ENCODE measurements at regions not wholly inside any gene's neighbourhood (a gene's known extent, or its start where the extent isn't known, plus 50 kb on each side); places are given as distances from the start of the nearest gene placed in this dataset.

DNA sequence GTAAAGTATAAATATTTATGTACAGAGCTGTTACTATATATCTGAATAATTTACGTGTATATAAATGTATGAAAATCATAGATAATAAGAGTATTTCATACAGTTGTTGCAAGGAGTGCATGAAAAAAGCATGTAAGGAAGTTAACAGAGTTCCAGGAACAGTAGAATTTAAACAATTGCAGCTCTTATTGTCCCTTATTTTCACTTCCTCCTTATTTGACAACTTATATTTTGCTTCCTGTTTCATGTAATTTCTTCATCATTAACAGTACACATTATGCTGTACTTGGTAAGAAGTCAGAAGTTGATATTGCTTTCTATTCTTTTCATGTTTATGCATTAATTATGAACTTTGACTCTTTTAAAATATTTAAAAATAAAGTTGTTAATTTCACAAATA lies 681.5 kb downstream of the LRRIQ3 start:
- Histone ChIP-seq H3K4me2 (no peak overlapping the region), H3K27ac (no peak overlapping the region), H3K4me1 (no peaks in the 10 kb centered on the region), H3K9me3 (no peaks in the 10 kb centered on the region), H3K4me3 (no peak overlapping the region)
- ATAC-seq (no peak), FAIRE-seq (no peak), DNase-seq (ENCODE audit: low read depth in 1 of 2, low spot score in 1 of 2) (no peak)
- ChIA-PET POLR2A (no interaction called here), CTCF (no interaction called here)
- WGBS (ENCODE audit: missing lambda C conversion rate) = 0% methylated on average over 1 of the region's 1 CpG
- TF ChIP-seq MAZ (IDR thresholded peaks at IDR 0.05; ENCODE audit: borderline replicate concordance, low read depth, low read length) (no peak), RFX5 (IDR thresholded peaks at IDR 0.05) (no peak), ZFP36 (IDR thresholded peaks at IDR 0.05; ENCODE audit: borderline replicate concordance, partially characterized antibody) (no peak), RCOR1 (IDR thresholded peaks at IDR 0.05; ENCODE audit: low read depth, low read length) (no peak), BHLHE40 (IDR thresholded peaks at IDR 0.05; ENCODE audit: low read depth, low read length) (no peak), POLR2A (IDR thresholded peaks at IDR 0.05; ENCODE audit: low read length) (no peak), KDM1A (IDR thresholded peaks at IDR 0.05; ENCODE audit: low read depth) (no peak), ZSCAN20 (CRISPR knock-in tag; IDR thresholded peaks at IDR 0.05) (no peak), NPAS2 (CRISPR knock-in tag; IDR thresholded peaks at IDR 0.05; ENCODE audit: borderline replicate concordance) (no peak), NR3C1 (IDR thresholded peaks at IDR 0.05) (no peak), CEBPB (IDR thresholded peaks at IDR 0.05) (no peak), HEYL (CRISPR knock-in tag; IDR thresholded peaks at IDR 0.05) (no peak), HMGXB4 (CRISPR knock-in tag; IDR thresholded peaks at IDR 0.05; ENCODE audit: borderline replicate concordance) (no peak), CHD4 (IDR thresholded peaks at IDR 0.05; ENCODE audit: borderline replicate concordance) (no peak), ELK1 (IDR thresholded peaks at IDR 0.05; ENCODE audit: low read depth, low read length) (no peak), RAD21 (conservative IDR thresholded peaks at IDR 0.05 in 1 of 2, IDR thresholded peaks at IDR 0.05 in 1 of 2) (no peak), SMC3 (IDR thresholded peaks at IDR 0.05) (no peak)
- TF ChIP-seq, protein P1, sequence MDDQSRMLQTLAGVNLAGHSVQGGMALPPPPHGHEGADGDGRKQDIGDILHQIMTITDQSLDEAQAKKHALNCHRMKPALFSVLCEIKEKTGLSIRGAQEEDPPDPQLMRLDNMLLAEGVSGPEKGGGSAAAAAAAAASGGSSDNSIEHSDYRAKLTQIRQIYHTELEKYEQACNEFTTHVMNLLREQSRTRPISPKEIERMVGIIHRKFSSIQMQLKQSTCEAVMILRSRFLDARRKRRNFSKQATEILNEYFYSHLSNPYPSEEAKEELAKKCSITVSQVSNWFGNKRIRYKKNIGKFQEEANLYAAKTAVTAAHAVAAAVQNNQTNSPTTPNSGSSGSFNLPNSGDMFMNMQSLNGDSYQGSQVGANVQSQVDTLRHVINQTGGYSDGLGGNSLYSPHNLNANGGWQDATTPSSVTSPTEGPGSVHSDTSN (IDR thresholded peaks at IDR 0.05) = no peak

GRCh38 chr1:73511038-73511437 lies 686.9 kb downstream of the LRRIQ3 start:
- no peak overlapping the region for H3K4me3 ChIP-seq
- DNase-seq (ENCODE audit: low read depth in 1 of 2, low spot score in 1 of 2) (no peak), ATAC-seq (no peak), FAIRE-seq (no peak)
- H3K9me3 ChIP-seq = no peaks in the 10 kb centered on the region
- ChIA-PET CTCF (no interaction called here), POLR2A (no interaction called here)
- TF ChIP-seq JUN (IDR thresholded peaks at IDR 0.05) (no peak), ATOH8 (CRISPR knock-in tag; IDR thresholded peaks at IDR 0.05; ENCODE audit: low read depth) (no peak)
- no peak overlapping the region for H3K27ac ChIP-seq
- no peak overlapping the region for H3K4me2 ChIP-seq
- H3K4me1 ChIP-seq = no peaks in the 10 kb centered on the region

DNA sequence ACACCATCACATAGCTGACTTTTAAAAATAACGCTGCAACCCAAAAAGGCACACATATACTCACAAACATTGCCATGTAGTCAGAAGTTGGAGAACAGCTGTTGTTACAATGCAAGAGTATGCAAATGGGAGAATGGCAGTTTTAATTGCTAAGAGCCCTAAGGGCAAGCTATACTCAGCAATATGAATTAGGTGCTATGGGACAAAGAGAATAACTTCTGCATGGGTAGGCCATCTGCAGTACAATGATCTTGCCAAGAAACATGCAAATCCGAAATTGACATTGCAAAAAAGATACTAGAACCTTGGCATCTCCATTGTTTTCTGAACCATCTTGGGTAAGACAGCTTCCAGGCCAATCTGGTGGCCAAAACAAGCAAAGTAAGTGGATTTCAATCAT lies 697.8 kb downstream of the LRRIQ3 start:
- POLR2A ChIA-PET = no interaction called here
- FAIRE-seq = no peak
- no peak for TF ChIP-seq EHF (CRISPR knock-in tag; IDR thresholded peaks at IDR 0.05)
- no peak for TF ChIP-seq CBX2 (IDR thresholded peaks at IDR 0.05; ENCODE audit: borderline replicate concordance, low read depth)
- TF ChIP-seq RCOR1 (IDR thresholded peaks at IDR 0.05; ENCODE audit: low read depth, low read length) = no peak
- H3K9me3 ChIP-seq = no peaks in the 10 kb centered on the region
- CTCF ChIA-PET = no interaction called here
- no peak for DNase-seq (ENCODE audit: low read depth in 1 of 2, low spot score in 1 of 2)
- WGBS (ENCODE audit: missing lambda C conversion rate) = 21% methylated on average over 2 of the region's 2 CpGs
- H3K27ac ChIP-seq = no peak overlapping the region
- no peaks in the 10 kb centered on the region for H3K4me1 ChIP-seq
- no peak for ATAC-seq
- no peak overlapping the region for H3K4me2 ChIP-seq
- H3K4me3 ChIP-seq = no peak overlapping the region
